Ascending aorta (tissue), 2 donors: ENCODE measurements at regions not wholly inside any gene's neighbourhood (a gene's known extent, or its start where the extent isn't known, plus 50 kb on each side); places are given as distances from the start of the nearest gene placed in this dataset.

Experiments used
- DNase-seq, 2 donors: peaks; one replicate each; pipeline ENCODE4 v3.0.0-alpha.2; 2019; ENCODE audit warnings: low spot score in 2 of 2
- H3K27ac ChIP-seq, 2 donors: fragments of 200-600 bp; sonication (generic); one replicate each; pipeline ENCODE4 v1.5.1; 2016 to 2017; ENCODE audit warnings: mild to moderate bottlenecking in 1 of 2
- H3K27me3 ChIP-seq: fragments of 200-600 bp; sonication (generic); one replicate; pipeline ENCODE4 v1.5.1; 2017
- H3K36me3 ChIP-seq, 2 donors: fragments of 200-600 bp; sonication (generic); one replicate each; pipeline ENCODE4 v1.5.1; 2016
- H3K4me1 ChIP-seq, 2 donors: fragments of 200-600 bp; sonication (generic); one replicate each; pipeline ENCODE4 v1.5.1; 2016 to 2017; ENCODE audit warnings: mild to moderate bottlenecking in 1 of 2
- H3K4me3 ChIP-seq, 2 donors: fragments of 200-600 bp; sonication (generic); one replicate each; pipeline ENCODE4 v1.5.1; 2016 to 2017; ENCODE audit warnings: mild to moderate bottlenecking in 1 of 2
- H3K9me3 ChIP-seq, 2 donors: fragments of 200-600 bp; sonication (generic); one replicate each; pipeline ENCODE4 v1.5.1; 2016
- CTCF ChIP-seq, 3 experiments: fragments of 200-600 bp in 2 of 3; fragments of 450-650 bp in 1 of 3; sonication (generic) in 2 of 3; IDR thresholded peaks; one replicate each; pipeline ENCODE4 v1.5.1; 2016 to 2019; ENCODE audit warnings: antibody characterized with exemption in 3 of 3, mild to moderate bottlenecking in 1 of 3, moderate library complexity in 1 of 3
- intact Hi-C: fragments of 100-400 bp; cut with DNase I; formaldehyde crosslinking; loops from one replicate; pipeline ENCODE4 v1.15.1; 2023

- no peak overlapping the region for H3K4me3 ChIP-seq
- no peaks in the 10 kb centered on the region for H3K9me3 ChIP-seq
- no peaks in the 10 kb centered on the region for H3K36me3 ChIP-seq
- H3K4me1 ChIP-seq = no peaks in the 10 kb centered on the region
- TF ChIP-seq CTCF (IDR thresholded peaks at IDR 0.05) = no peak
- no peak overlapping the region for H3K27ac ChIP-seq
- H3K27me3 ChIP-seq = no peaks in the 10 kb centered on the region
- intact Hi-C loops = no loop called here
- no peak for DNase-seq
These were observed 194.9 kb downstream of the SCP2D1 start for GRCh38 chr20:19008497-19008896.

GRCh38 chr20:19009081-19009688, 195.6 kb downstream of the SCP2D1 start:
- intact Hi-C loops = no loop called here
- TF ChIP-seq CTCF (IDR thresholded peaks at IDR 0.05) = no peak
- DNase-seq = peak in 1 of 2 donors; percentile 51
- Histone ChIP-seq H3K4me3 (no peak overlapping the region), H3K9me3 (no peaks in the 10 kb centered on the region), H3K27me3 (no peaks in the 10 kb centered on the region), H3K27ac (no peak overlapping the region), H3K4me1 (no peaks in the 10 kb centered on the region), H3K36me3 (no peaks in the 10 kb centered on the region)

- Histone ChIP-seq H3K27ac (no peak overlapping the region), H3K27me3 (no peaks in the 10 kb centered on the region), H3K36me3 (no peaks in the 10 kb centered on the region), H3K4me1 (no peaks in the 10 kb centered on the region), H3K4me3 (no peak overlapping the region), H3K9me3 (no peaks in the 10 kb centered on the region)
- peak in 1 of 2 donors; percentile 47 for DNase-seq
- intact Hi-C loops = no loop called here
- TF ChIP-seq CTCF (IDR thresholded peaks at IDR 0.05) = no peak
These were observed 199.1 kb downstream of the SCP2D1 start for GRCh38 chr20:19012676-19013075.

GRCh38 chr20:19013907-19014306, 198.5 kb upstream of the SLC24A3 start:
- no peaks in the 10 kb centered on the region for H3K9me3 ChIP-seq
- peak in 1 of 2 donors; percentile 15 for DNase-seq
- no peaks in the 10 kb centered on the region for H3K4me1 ChIP-seq
- intact Hi-C loops = no loop called here
- no peaks in the 10 kb centered on the region for H3K36me3 ChIP-seq
- no peak overlapping the region for H3K4me3 ChIP-seq
- TF ChIP-seq CTCF (IDR thresholded peaks at IDR 0.05) = no peak
- H3K27me3 ChIP-seq = no peaks in the 10 kb centered on the region
- no peak overlapping the region for H3K27ac ChIP-seq

GRCh38 chr20:19015351-19016139, 196.9 kb upstream of the SLC24A3 start:
- TF ChIP-seq CTCF (IDR thresholded peaks at IDR 0.05) = no peak
- Histone ChIP-seq H3K36me3 (no peaks in the 10 kb centered on the region), H3K9me3 (no peaks in the 10 kb centered on the region), H3K27me3 (no peaks in the 10 kb centered on the region), H3K4me3 (no peak overlapping the region), H3K27ac (no peak overlapping the region), H3K4me1 (no peaks in the 10 kb centered on the region)
- intact Hi-C loops = no loop called here
- peak in 1 of 2 donors; percentile 51 for DNase-seq
